HepG2 (cell line): ENCODE measurements at regions not wholly inside any gene's neighbourhood (a gene's known extent, or its start where the extent isn't known, plus 50 kb on each side); places are given as distances from the start of the nearest gene placed in this dataset.

ENCODE experiments used
- ATAC-seq: fragments of 200-7000 bp; cut with Tn5 transposase; 3 replicates; pipeline ENCODE4 v1.9.1; 2020; ENCODE audit warnings: mild to moderate bottlenecking, moderate library complexity
- BruUV-seq: library from RNA; stranded (reverse); fragments of 400-500 nt; replicated peaks from 2 replicates; lab custom pipeline; 2021; lab: Mats Ljungman, UMichigan
- CTCF ChIA-PET: fragments of 300-600 bp; formaldehyde crosslinking; extraction: SDS; loops from one replicate; lab custom pipeline; 2021; ENCODE audit warnings: low total read pairs, inconsistent platforms, low intra/inter-chr PET ratio; lab: Yijun Ruan, JAX
- POLR2A ChIA-PET: fragments of 350-600 bp; sonication (Branson Sonifier 250); formaldehyde crosslinking; loops from one replicate; lab custom pipeline; 2020; ENCODE audit warnings: antibody characterized with exemption, inconsistent platforms; lab: Yijun Ruan, JAX
- DNase-seq: peaks from one replicate; pipeline ENCODE4 v3.0.0-alpha.2; 2015; ENCODE audit warnings: low spot score
- FAIRE-seq: peaks from 3 replicates; lab custom pipeline; 2011; peaks lifted over from hg19 to GRCh38; lab: Jason Lieb, UNC
- H2AFZ ChIP-seq: one replicate; pipeline ENCODE4 v1.6.1; 2011; ENCODE audit warnings: low read length, inconsistent platforms
- H3K27ac ChIP-seq: fragments of 300-600 bp; 3 replicates; pipeline ENCODE4 v1.8.0; 2011; ENCODE audit warnings: mixed run types, mild to moderate bottlenecking, mixed read lengths, low read length, inconsistent platforms; ENCODE audit not compliant: insufficient read depth; ENCODE audit errors: extremely low read length
- H3K27me3 ChIP-seq, 2 experiments: fragments of 200-600 bp in 1 of 2; 2 replicates in 1 of 2; 3 replicates in 1 of 2; pipeline versions ENCODE4 v1.6.0 to v1.8.0; 2011; ENCODE audit warnings: low read length in 2 of 2, mild to moderate bottlenecking in 2 of 2, moderate library complexity in 2 of 2, inconsistent platforms in 1 of 2; ENCODE audit not compliant: insufficient read depth in 2 of 2, control insufficient read depth in 1 of 2
- H3K36me3 ChIP-seq, 2 experiments: fragments of 200-600 bp in 1 of 2; replicated peaks in 1 of 2; 2 replicates in 1 of 2; 3 replicates in 1 of 2; pipeline versions ENCODE4 v1.5.1 to v1.8.0; 2011; ENCODE audit warnings: low read length in 2 of 2, inconsistent platforms in 1 of 2; ENCODE audit not compliant: insufficient read depth in 2 of 2, control insufficient read depth in 1 of 2
- H3K4me1 ChIP-seq: 2 replicates; pipeline ENCODE4 v1.5.1; 2012; ENCODE audit warnings: low read length, inconsistent platforms; ENCODE audit not compliant: insufficient read depth
- H3K4me2 ChIP-seq: 2 replicates; pipeline ENCODE4 v1.6.0; 2011; ENCODE audit warnings: low read depth, low read length, inconsistent platforms
- H3K4me3 ChIP-seq, 3 experiments: fragments of 200-600 bp in 1 of 3; sonication (generic), shearing (Covaris generic) in 1 of 3; replicated peaks in 1 of 3; 2 replicates each; pipeline ENCODE4 v1.5.1; 2011 to 2016; ENCODE audit warnings: low read length in 3 of 3, inconsistent platforms in 2 of 3, low read depth in 2 of 3, mild to moderate bottlenecking in 2 of 3, control low read depth in 1 of 3, mixed read lengths in 1 of 3; ENCODE audit not compliant: insufficient read depth in 1 of 3
- H3K79me2 ChIP-seq: one replicate; pipeline ENCODE4 v1.6.1; 2011; ENCODE audit warnings: low read length, inconsistent platforms; ENCODE audit not compliant: insufficient read depth
- H3K9ac ChIP-seq: 2 replicates; pipeline ENCODE4 v1.6.0; 2011; ENCODE audit warnings: mild to moderate bottlenecking, low read depth, low read length, inconsistent platforms; ENCODE audit not compliant: insufficient read depth
- H3K9me3 ChIP-seq: 2 replicates; pipeline ENCODE4 v1.5.1; 2012; ENCODE audit warnings: mild to moderate bottlenecking, low read length
- H4K20me1 ChIP-seq: 2 replicates; pipeline ENCODE4 v1.6.0; 2011; ENCODE audit warnings: inconsistent platforms, mild to moderate bottlenecking, low read length, moderate library complexity; ENCODE audit not compliant: insufficient read depth
- AHR ChIP-seq: IDR thresholded peaks from 2 replicates; pipeline ENCODE4 v1.6.1; 2018; ENCODE audit warnings: missing genetic modification reagents, missing compliant biosample characterization
- FOXO4 ChIP-seq: sonication (generic); formaldehyde crosslinking; conservative IDR thresholded peaks from 2 replicates; pipeline ENCODE4 v1.8.1; 2023; ENCODE audit warnings: missing genetic modification reagents
- TBL1XR1 ChIP-seq: fragments of 150-350 bp; IDR thresholded peaks from 2 replicates; pipeline ENCODE4 v1.6.1; 2014; ENCODE audit warnings: borderline replicate concordance, low read length; ENCODE audit not compliant: partially characterized antibody
- XRCC5 ChIP-seq: fragments of 200-400 bp; formaldehyde crosslinking; optimal IDR thresholded peaks from 2 replicates; pipeline ENCODE3; 2017; ENCODE audit warnings: mild to moderate bottlenecking, low read length
- YEATS4 ChIP-seq: sonication (generic); formaldehyde crosslinking; IDR thresholded peaks from 2 replicates; pipeline ENCODE4 v1.4.0; 2020; ENCODE audit warnings: missing genetic modification reagents, borderline replicate concordance
- ZMAT5 ChIP-seq: sonication (generic); formaldehyde crosslinking; IDR thresholded peaks from 2 replicates; pipeline ENCODE4 v1.5.0; 2020; ENCODE audit warnings: mild to moderate bottlenecking, low read depth, missing genetic modification reagents, borderline replicate concordance
- ZNF160 ChIP-seq: sonication (generic); formaldehyde crosslinking; IDR thresholded peaks from 2 replicates; pipeline ENCODE4 v1.8.0; 2022; ENCODE audit warnings: mild to moderate bottlenecking, inconsistent platforms, missing genetic modification reagents
- ZNF710 ChIP-seq: sonication (generic); formaldehyde crosslinking; IDR thresholded peaks from 2 replicates; pipeline ENCODE4 v1.5.0; 2020; ENCODE audit warnings: mild to moderate bottlenecking, missing genetic modification reagents, borderline replicate concordance
- WGBS: methylation state at CpG from one replicate; pipeline ENCODE4 v1.1.6; 2017; ENCODE audit warnings: low lambda C conversion rate; 5-methylcytosine and 5-hydroxymethylcytosine counted together
- in situ Hi-C: cut with HindIII; loops from 2 replicates; pipeline ENCODE4 v1.10.0; 2017; ENCODE audit warnings: low pct_unique_long_range_greater_than_20kb; ENCODE audit not compliant: extremely low pct_ligation_motif_present
- intact Hi-C: fragments of 100-400 bp; cut with micrococcal nuclease; formaldehyde crosslinking; loops from one replicate; pipeline ENCODE4 v1.10.0; 2022; ENCODE audit not compliant: unreplicated experiment

GRCh38 chrX:137387646-137388045, 178.3 kb upstream of the ZIC3 start:
- ATAC-seq (no peak), FAIRE-seq (no peak), DNase-seq (no peak)
- intact Hi-C loops = no loop called here
- no peak overlapping the region for H3K4me2 ChIP-seq
- POLR2A ChIA-PET = no interaction called here
- no peaks in the 10 kb centered on the region for H3K79me2 ChIP-seq
- CTCF ChIA-PET = no interaction called here
- in situ Hi-C loops = no loop called here
- no peak overlapping the region for H3K4me3 ChIP-seq
- H3K9me3 ChIP-seq = no peaks in the 10 kb centered on the region
- no TSS peak for BruUV-seq
- no peaks in the 10 kb centered on the region for H3K36me3 ChIP-seq
- no peaks in the 10 kb centered on the region for H3K27me3 ChIP-seq
- no peak overlapping the region for H3K27ac ChIP-seq
- H3K9ac ChIP-seq = no peak overlapping the region
- no peaks in the 10 kb centered on the region for H3K4me1 ChIP-seq
- no peak overlapping the region for H2AFZ ChIP-seq
- WGBS = 0% methylated on average over 2 of the region's 2 CpGs
- H4K20me1 ChIP-seq = no peaks in the 10 kb centered on the region
- TF ChIP-seq YEATS4 (CRISPR knock-in tag) (no peak), XRCC5 (no peak), AHR (CRISPR knock-in tag) (no peak), FOXO4 (CRISPR knock-in tag) (no peak), ZMAT5 (CRISPR knock-in tag) (no peak), ZNF710 (CRISPR knock-in tag) (no peak), ZNF160 (CRISPR knock-in tag) (no peak), TBL1XR1 (no peak)
